SU-DHL-6 (cell line): ENCODE measurements at regions not wholly inside any gene's neighbourhood (a gene's known extent, or its start where the extent isn't known, plus 50 kb on each side); places are given as distances from the start of the nearest gene placed in this dataset.

Source experiments
- EZH2phosphoT487 ChIP-seq: fragments of 200-600 bp; sonication (generic), shearing (Covaris generic); conservative IDR thresholded peaks from 2 replicates; pipeline ENCODE4 v1.6.1; 2018; ENCODE audit warnings: mild to moderate bottlenecking, antibody characterized with exemption, low read length, moderate library complexity, mixed read lengths
- TF ChIP-seq, protein P1 (sequence below): fragments of 200-600 bp; sonication (generic); IDR thresholded peaks from one replicate; pipeline ENCODE4 v1.5.1; 2017; ENCODE audit warnings: antibody characterized with exemption, mild to moderate bottlenecking, low read length, moderate library complexity; ENCODE audit not compliant: insufficient read depth, poor library complexity, severe bottlenecking

DNA sequence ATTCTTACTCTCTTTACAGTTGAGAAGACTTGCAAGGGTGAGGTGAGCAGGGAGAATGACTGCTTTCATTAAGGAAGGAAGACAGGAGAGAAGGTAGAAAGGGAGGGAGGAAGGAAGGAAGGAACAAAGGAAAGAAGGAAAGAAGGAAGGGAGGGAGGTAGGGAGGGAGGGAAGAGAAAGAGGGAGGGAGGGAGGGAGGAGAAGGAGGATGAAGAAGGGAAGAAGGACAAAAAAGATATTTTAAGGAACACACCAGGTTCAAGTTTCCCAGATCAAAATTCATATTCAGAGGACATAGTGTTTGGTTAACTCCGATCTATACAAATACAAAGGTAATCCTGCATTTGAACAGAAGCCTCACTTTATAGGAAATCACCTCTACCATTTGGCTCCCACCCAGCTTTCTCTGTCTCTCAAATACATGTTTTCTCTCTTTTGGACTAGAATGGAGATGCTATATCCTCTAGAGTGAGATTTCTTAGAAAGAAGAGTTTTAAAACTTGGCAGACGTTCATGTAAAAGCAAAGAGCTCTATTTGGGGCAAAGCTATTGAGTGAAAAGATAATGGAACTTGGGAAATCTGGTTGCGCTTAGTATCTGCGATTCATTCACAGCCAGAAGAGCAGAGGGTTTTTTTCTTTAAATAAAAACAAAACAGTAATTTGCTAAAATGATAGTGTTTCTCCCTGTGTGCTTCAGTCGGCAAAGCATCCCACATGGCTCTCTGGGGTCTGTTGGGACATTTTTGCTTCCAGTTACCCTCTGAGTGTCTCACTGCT, 261.9 kb upstream of the LYZL1 start:
- TF ChIP-seq, protein P1, sequence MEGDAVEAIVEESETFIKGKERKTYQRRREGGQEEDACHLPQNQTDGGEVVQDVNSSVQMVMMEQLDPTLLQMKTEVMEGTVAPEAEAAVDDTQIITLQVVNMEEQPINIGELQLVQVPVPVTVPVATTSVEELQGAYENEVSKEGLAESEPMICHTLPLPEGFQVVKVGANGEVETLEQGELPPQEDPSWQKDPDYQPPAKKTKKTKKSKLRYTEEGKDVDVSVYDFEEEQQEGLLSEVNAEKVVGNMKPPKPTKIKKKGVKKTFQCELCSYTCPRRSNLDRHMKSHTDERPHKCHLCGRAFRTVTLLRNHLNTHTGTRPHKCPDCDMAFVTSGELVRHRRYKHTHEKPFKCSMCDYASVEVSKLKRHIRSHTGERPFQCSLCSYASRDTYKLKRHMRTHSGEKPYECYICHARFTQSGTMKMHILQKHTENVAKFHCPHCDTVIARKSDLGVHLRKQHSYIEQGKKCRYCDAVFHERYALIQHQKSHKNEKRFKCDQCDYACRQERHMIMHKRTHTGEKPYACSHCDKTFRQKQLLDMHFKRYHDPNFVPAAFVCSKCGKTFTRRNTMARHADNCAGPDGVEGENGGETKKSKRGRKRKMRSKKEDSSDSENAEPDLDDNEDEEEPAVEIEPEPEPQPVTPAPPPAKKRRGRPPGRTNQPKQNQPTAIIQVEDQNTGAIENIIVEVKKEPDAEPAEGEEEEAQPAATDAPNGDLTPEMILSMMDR = no peak
- no peak for TF ChIP-seq EZH2phosphoT487
